Fibroblast of mammary gland (primary cell): ENCODE measurements at regions not wholly inside any gene's neighbourhood (a gene's known extent, or its start where the extent isn't known, plus 50 kb on each side); places are given as distances from the start of the nearest gene placed in this dataset.
"Not testable (repeated sequence)": the region's sequence is repeated elsewhere in the genome, so short reads cannot be mapped to it uniquely, and the experiment has no call there.

Experiments
- DNase-seq: peaks from one replicate; pipeline ENCODE4 v3.0.0-alpha.2; 2010; ENCODE audit warnings: low read depth
- H3K4me3 ChIP-seq: 2 replicates; pipeline ENCODE4 v1.5.1; 2011; ENCODE audit warnings: low read depth, mild to moderate bottlenecking, low read length, moderate library complexity; ENCODE audit not compliant: control insufficient read depth
- CTCF ChIP-seq: conservative IDR thresholded peaks from 2 replicates; pipeline ENCODE4 v1.5.1; 2011; ENCODE audit warnings: low read depth, low read length, inconsistent platforms; ENCODE audit not compliant: control insufficient read depth, insufficient read depth

- TF ChIP-seq CTCF, result no peak
- DNase-seq, result no peak
- H3K4me3 ChIP-seq, result no peak overlapping the region
These were observed 164.8 kb upstream of the JUN start for GRCh38 chr1:58948671-58949070.

DNA sequence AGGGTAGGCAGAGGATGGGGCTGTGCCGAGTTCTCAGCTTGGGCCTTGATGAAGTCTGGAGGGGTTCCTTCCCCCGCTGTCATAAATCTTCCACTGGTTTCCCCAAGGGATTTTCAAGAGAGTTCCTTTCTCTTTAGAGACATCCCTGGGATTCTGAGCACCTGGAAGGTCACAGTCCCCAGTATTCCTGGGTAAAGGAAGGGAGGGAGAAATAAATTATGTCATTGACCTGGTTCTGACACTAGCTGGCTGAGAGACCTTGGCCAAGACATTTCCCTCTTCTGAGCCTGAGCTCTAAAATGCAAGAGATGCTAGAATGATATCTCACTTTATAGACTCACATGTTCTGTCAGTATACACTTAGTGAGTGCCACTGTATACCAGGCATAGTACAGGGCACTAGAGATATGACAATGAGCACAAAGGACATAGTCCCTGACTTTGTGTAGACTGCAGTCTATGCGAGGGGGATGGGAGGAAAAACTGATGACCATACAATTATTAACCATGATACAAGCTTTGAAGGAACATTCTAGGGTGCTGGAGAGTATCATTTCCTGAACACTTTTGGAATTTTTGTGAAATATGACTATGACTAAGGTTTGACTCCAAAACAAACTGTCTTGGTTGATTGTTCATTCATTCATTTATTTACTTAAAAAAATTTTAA is 165.8 kb upstream of the JUN start:
- no peak for TF ChIP-seq CTCF
- DNase-seq, result no peak
- H3K4me3 ChIP-seq, result no peak overlapping the region

DNA sequence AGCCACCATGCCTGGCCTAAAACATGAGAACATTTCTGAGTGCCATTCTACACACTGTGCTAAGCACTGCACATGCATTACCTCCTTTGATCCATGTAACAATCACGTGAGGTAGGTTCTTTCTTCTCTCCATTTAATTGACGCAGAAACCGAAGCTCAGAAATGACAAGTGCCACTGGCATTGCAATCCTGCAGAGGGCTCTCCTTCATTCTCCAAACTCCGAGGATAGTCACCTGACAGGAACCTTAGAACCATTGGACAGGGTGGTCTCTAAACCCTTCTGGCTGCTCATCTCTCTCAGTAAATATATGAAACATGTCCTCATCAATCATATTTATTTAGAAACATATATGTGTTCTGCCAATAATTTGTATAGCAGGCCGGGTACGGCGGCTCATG is 167.1 kb upstream of the JUN start:
- no peak for TF ChIP-seq CTCF
- DNase-seq, result no peak
- no peak overlapping the region for H3K4me3 ChIP-seq

DNA sequence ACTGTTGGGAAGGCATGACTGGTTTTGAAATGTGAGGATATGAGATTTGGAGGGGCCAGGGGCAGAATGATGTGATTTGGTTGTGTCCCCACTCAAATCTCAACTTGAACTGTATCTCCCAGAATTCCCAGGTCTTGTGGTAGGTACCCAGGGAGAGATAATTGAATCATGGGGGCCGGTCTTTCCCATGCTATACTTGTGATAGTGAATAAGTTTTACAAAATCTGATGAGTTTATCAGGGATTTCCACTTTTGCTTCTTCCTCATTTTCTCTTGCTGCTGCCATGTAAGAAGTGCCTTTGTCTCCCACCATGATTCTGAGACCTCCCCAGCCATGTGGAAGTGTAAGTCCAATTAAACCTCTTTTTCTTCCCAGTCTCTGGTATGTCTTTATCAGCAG is 170.1 kb upstream of the JUN start:
- DNase-seq, H3K4me3 ChIP-seq: not testable (repeated sequence)

GRCh38 chr1:58963287-58963686 is 179.4 kb upstream of the JUN start:
- H3K4me3 ChIP-seq, DNase-seq: not testable (repeated sequence)

GRCh38 chr1:58964428-58964827 is 180.6 kb upstream of the JUN start:
- DNase-seq, result no peak
- no peak for TF ChIP-seq CTCF
- H3K4me3 ChIP-seq, result no peak overlapping the region

DNA sequence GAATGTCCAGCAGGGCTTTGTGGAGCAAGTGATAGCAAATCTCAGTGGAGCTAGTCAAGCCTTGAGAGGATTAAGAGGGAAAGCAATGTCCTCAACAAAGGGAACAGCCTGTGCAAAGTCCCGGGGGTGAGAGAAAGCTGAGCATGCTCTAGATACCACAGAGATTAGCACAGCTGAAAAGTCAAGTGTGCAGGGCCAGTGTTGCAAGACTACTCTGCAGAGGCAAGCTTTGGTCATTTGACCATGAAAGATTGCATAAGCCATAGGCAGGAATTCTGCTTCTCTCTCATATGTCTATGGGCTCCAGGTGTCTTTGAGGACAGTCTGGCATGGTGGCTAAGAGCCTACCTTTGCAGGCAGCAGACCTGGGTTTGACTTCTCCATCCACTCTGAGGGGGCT is 181.0 kb upstream of the JUN start:
- no peak for TF ChIP-seq CTCF
- H3K4me3 ChIP-seq, result no peak overlapping the region
- peak; percentile 51 for DNase-seq
